B cell (primary cell): ENCODE measurements at regions not wholly inside any gene's neighbourhood (a gene's known extent, or its start where the extent isn't known, plus 50 kb on each side); places are given as distances from the start of the nearest gene placed in this dataset.

ENCODE experiments used
- ATAC-seq: fragments of 200-7000 bp; cut with Tn5 transposase; one replicate; pipeline ENCODE4 v1.10.0; 2021; ENCODE audit warnings: low read depth, mild to moderate bottlenecking, moderate number of reproducible peaks, moderate library complexity
- CTCF ChIA-PET: fragments of 350-600 bp; sonication (Branson Sonifier 250); formaldehyde crosslinking; loops from one replicate; lab custom pipeline; 2021; ENCODE audit warnings: antibody characterized with exemption, inconsistent platforms; lab: Charles Lee
- POLR2A ChIA-PET: fragments of 350-600 bp; sonication (Branson Sonifier 250); formaldehyde crosslinking; loops from one replicate; lab custom pipeline; 2021; ENCODE audit warnings: antibody characterized with exemption; lab: Charles Lee
- DNase-seq: peaks from one replicate; pipeline ENCODE4 v3.0.0; 2013
- H2AFZ ChIP-seq: 2 replicates; pipeline ENCODE4 v1.6.1; 2012; ENCODE audit warnings: mild to moderate bottlenecking, low read depth, low read length; ENCODE audit not compliant: insufficient read depth, poor library complexity, severe bottlenecking
- H3K27ac ChIP-seq, 2 donors: 1 replicate in 1 of 2; 2 replicates in 1 of 2; pipeline ENCODE4 v1.5.1; 2012 to 2013; ENCODE audit warnings: low read length in 2 of 2, mild to moderate bottlenecking in 2 of 2, moderate library complexity in 1 of 2
- H3K27me3 ChIP-seq, 4 experiments: fragments of 200-600 bp in 1 of 4; sonication (generic) in 1 of 4; replicated peaks in 1 of 4; 1 replicate in 2 of 4; 2 replicates in 2 of 4; pipeline versions ENCODE4 v1.6.1 to v1.7.0; 2013 to 2016; ENCODE audit warnings: low read length in 3 of 4, mild to moderate bottlenecking in 2 of 4, mixed read lengths in 1 of 4, moderate library complexity in 1 of 4; ENCODE audit not compliant: insufficient read depth in 4 of 4, control insufficient read depth in 3 of 4; ENCODE audit errors: control extremely low read depth in 1 of 4
- H3K36me3 ChIP-seq, 2 experiments: replicated peaks in 1 of 2; 1 replicate in 1 of 2; 2 replicates in 1 of 2; pipeline versions ENCODE4 v1.6.1 to v1.7.1; 2013; ENCODE audit warnings: low read length in 1 of 2; ENCODE audit not compliant: insufficient read depth in 2 of 2, control insufficient read depth in 1 of 2; ENCODE audit errors: control extremely low read depth in 1 of 2, extremely low read depth in 1 of 2
- H3K4me1 ChIP-seq, 2 donors: fragments of 200-600 bp in 1 of 2; sonication (generic) in 1 of 2; 1 replicate in 1 of 2; 2 replicates in 1 of 2; pipeline versions ENCODE4 v1.5.1 to v1.6.1; 2013 to 2017; ENCODE audit warnings: low read length in 2 of 2; ENCODE audit not compliant: control insufficient read depth in 2 of 2, insufficient read depth in 2 of 2
- H3K4me2 ChIP-seq: replicated peaks from 2 replicates; pipeline ENCODE3; 2012; ENCODE audit warnings: mild to moderate bottlenecking, low read depth, low read length; ENCODE audit not compliant: poor library complexity, severe bottlenecking
- H3K4me3 ChIP-seq, 5 experiments: fragments of 200-600 bp in 1 of 5; sonication (generic) in 1 of 5; 1 replicate in 3 of 5; 2 replicates in 2 of 5; pipeline versions ENCODE4 v1.5.1 to v1.7.0; 2011 to 2016; ENCODE audit warnings: low read length in 4 of 5, mild to moderate bottlenecking in 4 of 5, low read depth in 2 of 5, control low read depth in 1 of 5, moderate library complexity in 1 of 5; ENCODE audit not compliant: insufficient read depth in 1 of 5; ENCODE audit errors: control extremely low read depth in 1 of 5, extremely low read depth in 1 of 5
- H3K79me2 ChIP-seq: fragments of 200-600 bp; sonication (generic); one replicate; pipeline ENCODE4 v1.6.0; 2016; ENCODE audit warnings: low read length; ENCODE audit not compliant: control insufficient read depth, insufficient read depth
- H3K9ac ChIP-seq: fragments of 200-600 bp; sonication (generic); 2 replicates; pipeline ENCODE4 v1.6.1; 2017; ENCODE audit warnings: mild to moderate bottlenecking, low read length, moderate library complexity
- H3K9me3 ChIP-seq, 3 donors: one replicate each; pipeline versions ENCODE4 v1.6.1 to v1.7.1; 2013; ENCODE audit warnings: low read length in 2 of 3; ENCODE audit not compliant: control insufficient read depth in 2 of 3, insufficient read depth in 1 of 3; ENCODE audit errors: control extremely low read depth in 1 of 3
- H4K20me1 ChIP-seq: 2 replicates; pipeline ENCODE4 v1.6.0; 2012; ENCODE audit warnings: mild to moderate bottlenecking, low read length; ENCODE audit not compliant: insufficient read depth, control insufficient read depth, poor library complexity, severe bottlenecking
- H3K27ac Mint-ChIP-seq: one replicate; pipeline ENCODE4 v1.8.0; 2021; ENCODE audit warnings: mixed read lengths
- H3K27me3 Mint-ChIP-seq: one replicate; pipeline ENCODE4 v1.8.0; 2021; ENCODE audit warnings: mixed read lengths
- H3K4me1 Mint-ChIP-seq: one replicate; pipeline ENCODE4 v1.8.0; 2021; ENCODE audit warnings: mixed read lengths
- H3K4me3 Mint-ChIP-seq: one replicate; pipeline ENCODE4 v1.8.0; 2021; ENCODE audit warnings: mixed read lengths
- H3K9me3 Mint-ChIP-seq: one replicate; pipeline ENCODE4 v1.8.0; 2022; ENCODE audit warnings: mixed read lengths; ENCODE audit not compliant: insufficient read depth
- CTCF ChIP-seq: fragments of 200-600 bp; IDR thresholded peaks from one replicate; pipeline ENCODE4 v1.8.0; 2022; ENCODE audit warnings: antibody characterized with exemption, mild to moderate bottlenecking
- EZH2 ChIP-seq: IDR thresholded peaks from 2 replicates; pipeline ENCODE4 v1.6.1; 2012; ENCODE audit warnings: borderline replicate concordance, low read depth, mild to moderate bottlenecking, moderate library complexity, low read length; ENCODE audit not compliant: insufficient read depth, poor library complexity, severe bottlenecking
- WGBS: methylation state at CpG from one replicate; pipeline ENCODE4 v1.1.5; 2013; ENCODE audit warnings: missing lambda C conversion rate; ENCODE audit not compliant: insufficient coverage; 5-methylcytosine and 5-hydroxymethylcytosine counted together
- intact Hi-C: fragments of 100-400 bp; cut with micrococcal nuclease; formaldehyde crosslinking; loops from one replicate; pipeline ENCODE4 v1.10.0; 2022

GRCh38 chr12:115251727-115252126 is 567.8 kb upstream of the TBX3 start:
- DNase-seq, result no peak

GRCh38 chr12:115249671-115250278 is 565.8 kb upstream of the TBX3 start:
- DNase-seq (no peak), ATAC-seq (no peak)
- H3K9me3 Mint-ChIP-seq, result peaks cover 5% of the 10 kb centered on the region
- H3K9ac ChIP-seq, result no peak overlapping the region
- no peak overlapping the region for H2AFZ ChIP-seq
- H3K4me1 ChIP-seq, result no peaks in the 10 kb centered on the region
- H3K4me3 Mint-ChIP-seq, result no peak overlapping the region
- no peaks in the 10 kb centered on the region for H3K27me3 Mint-ChIP-seq
- WGBS, result 81% methylated on average over 2 of the region's 3 CpGs
- H4K20me1 ChIP-seq, result no peaks in the 10 kb centered on the region
- no peak overlapping the region for H3K4me2 ChIP-seq
- POLR2A ChIA-PET, result no interaction called here
- peaks cover 0 to 6% (median 0%) of the 10 kb centered on the region in 3 donors for H3K9me3 ChIP-seq
- intact Hi-C loops, result no loop called here
- CTCF ChIA-PET, result no interaction called here
- no peaks in the 10 kb centered on the region for H3K4me1 Mint-ChIP-seq
- TF ChIP-seq EZH2 (no peak), CTCF (no peak)
- no peaks in the 10 kb centered on the region for H3K27me3 ChIP-seq
- H3K36me3 ChIP-seq, result no peaks in the 10 kb centered on the region
- no peak overlapping the region for H3K27ac ChIP-seq
- H3K79me2 ChIP-seq, result no peaks in the 10 kb centered on the region
- H3K4me3 ChIP-seq, result no peak overlapping the region
- no peak overlapping the region for H3K27ac Mint-ChIP-seq

More at GRCh38 chr12:115251727-115252126, 567.8 kb upstream of the TBX3 start:
- intact Hi-C loops, result no loop called here
- Mint-ChIP-seq H3K4me3 (no peak overlapping the region), H3K4me1 (no peaks in the 10 kb centered on the region), H3K27ac (no peak overlapping the region), H3K9me3 (peaks cover 5% of the 10 kb centered on the region), H3K27me3 (no peaks in the 10 kb centered on the region)
- Histone ChIP-seq H3K27ac (no peak overlapping the region), H2AFZ (no peak overlapping the region), H3K4me3 (no peak overlapping the region), H3K36me3 (no peaks in the 10 kb centered on the region), H3K4me1 (no peaks in the 10 kb centered on the region), H3K27me3 (no peaks in the 10 kb centered on the region), H3K9me3 (peaks cover 0 to 6% (median 0%) of the 10 kb centered on the region in 3 donors), H3K4me2 (no peak overlapping the region), H3K9ac (no peak overlapping the region), H3K79me2 (no peaks in the 10 kb centered on the region), H4K20me1 (no peaks in the 10 kb centered on the region)
- POLR2A ChIA-PET, result no interaction called here
- CTCF ChIA-PET, result no interaction called here
- ATAC-seq, result no peak
- 88% methylated on average over 3 of the region's 6 CpGs for WGBS
- TF ChIP-seq CTCF (no peak), EZH2 (no peak)
